ENCODE measurements at regions not wholly inside any gene's neighbourhood (a gene's known extent, or its start where the extent isn't known, plus 50 kb on each side); places are given as distances from the start of the nearest gene placed in this dataset.

DNA sequence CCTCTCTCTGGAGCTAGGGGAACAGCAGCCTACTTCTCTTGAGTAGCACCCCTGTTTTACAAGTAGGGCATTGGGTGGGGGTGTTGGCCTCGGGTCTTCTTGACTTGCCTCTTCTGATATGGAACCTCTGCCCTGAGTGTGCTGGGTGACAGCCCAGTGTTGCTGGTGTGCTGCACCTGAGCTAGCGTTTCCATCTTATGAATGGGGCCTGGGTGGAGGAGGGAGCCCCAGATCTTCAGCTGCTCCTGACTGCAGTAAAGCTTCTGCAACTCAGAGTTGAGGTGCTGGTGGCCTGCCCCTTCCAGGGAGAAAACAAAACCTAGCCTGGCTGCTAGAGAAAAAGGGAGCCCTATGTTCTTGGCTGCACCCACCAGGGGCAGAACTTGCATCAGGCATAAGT is 202.5 kb upstream of the SHH start:
- DNase-seq (ENCODE audit: low read depth in 2 of 2) = no peak
- H3K27me3 ChIP-seq (ENCODE audit: control insufficient read depth, insufficient read depth, low read length) = no peaks in the 10 kb centered on the region
- H3K4me1 ChIP-seq (ENCODE audit: control insufficient read depth, extremely low read depth, insufficient read depth, low read length) = no peaks in the 10 kb centered on the region
- H3K4me3 ChIP-seq (replicated peaks in 1 of 4; ENCODE audit: control extremely low read depth in 1 of 4, insufficient read depth in 1 of 4, low read depth in 3 of 4, low read length in 4 of 4) = no peak overlapping the region
- no peaks in the 10 kb centered on the region for H3K36me3 ChIP-seq (ENCODE audit: control insufficient read depth, insufficient read depth, low read length)
- no peak overlapping the region for H2AFZ ChIP-seq (ENCODE audit: low read length)
- H3K4me2 ChIP-seq (ENCODE audit: extremely low read depth, insufficient read depth, low read length) = no peak overlapping the region
- no peaks in the 10 kb centered on the region for H3K9me3 ChIP-seq (ENCODE audit: control insufficient read depth, insufficient read depth, low read depth, low read length)
- H4K20me1 ChIP-seq (ENCODE audit: control insufficient read depth, extremely low read depth, insufficient read depth, low read length) = no peaks in the 10 kb centered on the region
- no peak for TF ChIP-seq EZH2 (IDR thresholded peaks at IDR 0.05; ENCODE audit: low read length, missing control alignments)
- TF ChIP-seq, protein P1, sequence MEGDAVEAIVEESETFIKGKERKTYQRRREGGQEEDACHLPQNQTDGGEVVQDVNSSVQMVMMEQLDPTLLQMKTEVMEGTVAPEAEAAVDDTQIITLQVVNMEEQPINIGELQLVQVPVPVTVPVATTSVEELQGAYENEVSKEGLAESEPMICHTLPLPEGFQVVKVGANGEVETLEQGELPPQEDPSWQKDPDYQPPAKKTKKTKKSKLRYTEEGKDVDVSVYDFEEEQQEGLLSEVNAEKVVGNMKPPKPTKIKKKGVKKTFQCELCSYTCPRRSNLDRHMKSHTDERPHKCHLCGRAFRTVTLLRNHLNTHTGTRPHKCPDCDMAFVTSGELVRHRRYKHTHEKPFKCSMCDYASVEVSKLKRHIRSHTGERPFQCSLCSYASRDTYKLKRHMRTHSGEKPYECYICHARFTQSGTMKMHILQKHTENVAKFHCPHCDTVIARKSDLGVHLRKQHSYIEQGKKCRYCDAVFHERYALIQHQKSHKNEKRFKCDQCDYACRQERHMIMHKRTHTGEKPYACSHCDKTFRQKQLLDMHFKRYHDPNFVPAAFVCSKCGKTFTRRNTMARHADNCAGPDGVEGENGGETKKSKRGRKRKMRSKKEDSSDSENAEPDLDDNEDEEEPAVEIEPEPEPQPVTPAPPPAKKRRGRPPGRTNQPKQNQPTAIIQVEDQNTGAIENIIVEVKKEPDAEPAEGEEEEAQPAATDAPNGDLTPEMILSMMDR (conservative IDR thresholded peaks at IDR 0.05 in 1 of 2, IDR thresholded peaks at IDR 0.05 in 1 of 2; ENCODE audit: low read depth in 1 of 2, low read length in 2 of 2) = no peak
- H3K79me2 ChIP-seq (ENCODE audit: control insufficient read depth, insufficient read depth, low read length) = no peaks in the 10 kb centered on the region
- no peak overlapping the region for H3K27ac ChIP-seq (ENCODE audit: insufficient read depth, low read length)
- H3K9ac ChIP-seq (ENCODE audit: insufficient read depth, low read length) = no peak overlapping the region

GRCh38 chr7:156014201-156014600 is 201.9 kb upstream of the SHH start:
- DNase-seq (ENCODE audit: low read depth in 2 of 2) = no peak
- Histone ChIP-seq H3K36me3 (ENCODE audit: control insufficient read depth, insufficient read depth, low read length) (no peaks in the 10 kb centered on the region), H3K4me2 (ENCODE audit: extremely low read depth, insufficient read depth, low read length) (no peak overlapping the region), H3K9me3 (ENCODE audit: control insufficient read depth, insufficient read depth, low read depth, low read length) (no peaks in the 10 kb centered on the region), H2AFZ (ENCODE audit: low read length) (no peak overlapping the region), H3K79me2 (ENCODE audit: control insufficient read depth, insufficient read depth, low read length) (no peaks in the 10 kb centered on the region), H3K4me1 (ENCODE audit: control insufficient read depth, extremely low read depth, insufficient read depth, low read length) (no peaks in the 10 kb centered on the region), H4K20me1 (ENCODE audit: control insufficient read depth, extremely low read depth, insufficient read depth, low read length) (no peaks in the 10 kb centered on the region), H3K27me3 (ENCODE audit: control insufficient read depth, insufficient read depth, low read length) (no peaks in the 10 kb centered on the region), H3K9ac (ENCODE audit: insufficient read depth, low read length) (no peak overlapping the region), H3K4me3 (replicated peaks in 1 of 4; ENCODE audit: control extremely low read depth in 1 of 4, insufficient read depth in 1 of 4, low read depth in 3 of 4, low read length in 4 of 4) (no peak overlapping the region), H3K27ac (ENCODE audit: insufficient read depth, low read length) (no peak overlapping the region)
- no peak for TF ChIP-seq EZH2 (IDR thresholded peaks at IDR 0.05; ENCODE audit: low read length, missing control alignments)
- TF ChIP-seq, protein P1 (conservative IDR thresholded peaks at IDR 0.05 in 1 of 2, IDR thresholded peaks at IDR 0.05 in 1 of 2; ENCODE audit: low read depth in 1 of 2, low read length in 2 of 2) = no peak

- no peaks in the 10 kb centered on the region for H4K20me1 ChIP-seq (ENCODE audit: control insufficient read depth, extremely low read depth, insufficient read depth, low read length)
- DNase-seq (ENCODE audit: low read depth in 2 of 2) = no peak
- no peak for TF ChIP-seq EZH2 (IDR thresholded peaks at IDR 0.05; ENCODE audit: low read length, missing control alignments)
- TF ChIP-seq, protein P1 (conservative IDR thresholded peaks at IDR 0.05 in 1 of 2, IDR thresholded peaks at IDR 0.05 in 1 of 2; ENCODE audit: low read depth in 1 of 2, low read length in 2 of 2) = no peak
Observed at GRCh38 chr7:156012412-156012811, 200.1 kb upstream of the SHH start.

More at GRCh38 chr7:156012412-156012811, 200.1 kb upstream of the SHH start:
- Histone ChIP-seq H3K27ac (ENCODE audit: insufficient read depth, low read length) (no peak overlapping the region), H3K9ac (ENCODE audit: insufficient read depth, low read length) (no peak overlapping the region), H3K4me2 (ENCODE audit: extremely low read depth, insufficient read depth, low read length) (no peak overlapping the region), H2AFZ (ENCODE audit: low read length) (no peak overlapping the region), H3K9me3 (ENCODE audit: control insufficient read depth, insufficient read depth, low read depth, low read length) (no peaks in the 10 kb centered on the region), H3K4me3 (replicated peaks in 1 of 4; ENCODE audit: control extremely low read depth in 1 of 4, insufficient read depth in 1 of 4, low read depth in 3 of 4, low read length in 4 of 4) (no peak overlapping the region), H3K79me2 (ENCODE audit: control insufficient read depth, insufficient read depth, low read length) (no peaks in the 10 kb centered on the region), H3K36me3 (ENCODE audit: control insufficient read depth, insufficient read depth, low read length) (no peaks in the 10 kb centered on the region), H3K27me3 (ENCODE audit: control insufficient read depth, insufficient read depth, low read length) (no peaks in the 10 kb centered on the region), H3K4me1 (ENCODE audit: control insufficient read depth, extremely low read depth, insufficient read depth, low read length) (no peaks in the 10 kb centered on the region)
